ENCODE measurements at regions not wholly inside any gene's neighbourhood (a gene's known extent, or its start where the extent isn't known, plus 50 kb on each side); places are given as distances from the start of the nearest gene placed in this dataset.

DNA sequence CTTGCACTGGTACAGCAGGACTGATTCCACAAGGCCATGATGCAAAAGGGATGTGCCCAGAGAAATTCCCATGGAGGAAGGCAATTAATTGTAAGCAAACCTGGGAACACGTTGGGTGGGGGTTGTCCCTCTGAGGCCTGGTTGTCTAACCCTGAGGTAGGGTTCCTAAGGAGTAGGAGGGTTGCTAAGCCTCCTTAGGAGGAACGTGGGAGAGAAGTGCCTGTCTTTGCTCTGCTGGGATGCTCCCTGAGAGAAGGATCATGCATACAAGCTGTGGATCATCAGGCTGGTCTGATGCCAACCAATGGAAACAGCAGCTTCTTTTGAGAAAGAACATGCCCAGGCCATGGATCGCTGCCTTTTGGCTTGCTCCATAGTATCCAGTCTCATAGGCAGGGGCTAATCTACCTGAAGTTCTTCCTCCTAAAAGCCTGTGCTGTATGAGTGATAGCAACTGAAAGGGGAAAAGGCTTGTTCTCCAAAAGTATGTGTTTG, 203.7 kb upstream of the NPVF start:
- DNase-seq (ENCODE audit: extremely low spot score, unreplicated experiment): no peak
- Mint-ChIP-seq H3K4me1 (ENCODE audit: unreplicated experiment) (no peaks in the 10 kb centered on the region), H3K9me3 (ENCODE audit: unreplicated experiment) (no peaks in the 10 kb centered on the region), H3K27me3 (ENCODE audit: unreplicated experiment) (peaks cover 22% of the 10 kb centered on the region), H3K36me3 (ENCODE audit: unreplicated experiment) (no peaks in the 10 kb centered on the region), H3K27ac (ENCODE audit: unreplicated experiment) (no peak overlapping the region), H3K4me3 (ENCODE audit: unreplicated experiment) (no peak overlapping the region)
- TF ChIP-seq, protein P1, sequence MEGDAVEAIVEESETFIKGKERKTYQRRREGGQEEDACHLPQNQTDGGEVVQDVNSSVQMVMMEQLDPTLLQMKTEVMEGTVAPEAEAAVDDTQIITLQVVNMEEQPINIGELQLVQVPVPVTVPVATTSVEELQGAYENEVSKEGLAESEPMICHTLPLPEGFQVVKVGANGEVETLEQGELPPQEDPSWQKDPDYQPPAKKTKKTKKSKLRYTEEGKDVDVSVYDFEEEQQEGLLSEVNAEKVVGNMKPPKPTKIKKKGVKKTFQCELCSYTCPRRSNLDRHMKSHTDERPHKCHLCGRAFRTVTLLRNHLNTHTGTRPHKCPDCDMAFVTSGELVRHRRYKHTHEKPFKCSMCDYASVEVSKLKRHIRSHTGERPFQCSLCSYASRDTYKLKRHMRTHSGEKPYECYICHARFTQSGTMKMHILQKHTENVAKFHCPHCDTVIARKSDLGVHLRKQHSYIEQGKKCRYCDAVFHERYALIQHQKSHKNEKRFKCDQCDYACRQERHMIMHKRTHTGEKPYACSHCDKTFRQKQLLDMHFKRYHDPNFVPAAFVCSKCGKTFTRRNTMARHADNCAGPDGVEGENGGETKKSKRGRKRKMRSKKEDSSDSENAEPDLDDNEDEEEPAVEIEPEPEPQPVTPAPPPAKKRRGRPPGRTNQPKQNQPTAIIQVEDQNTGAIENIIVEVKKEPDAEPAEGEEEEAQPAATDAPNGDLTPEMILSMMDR (IDR thresholded peaks at IDR 0.05): no peak

DNA sequence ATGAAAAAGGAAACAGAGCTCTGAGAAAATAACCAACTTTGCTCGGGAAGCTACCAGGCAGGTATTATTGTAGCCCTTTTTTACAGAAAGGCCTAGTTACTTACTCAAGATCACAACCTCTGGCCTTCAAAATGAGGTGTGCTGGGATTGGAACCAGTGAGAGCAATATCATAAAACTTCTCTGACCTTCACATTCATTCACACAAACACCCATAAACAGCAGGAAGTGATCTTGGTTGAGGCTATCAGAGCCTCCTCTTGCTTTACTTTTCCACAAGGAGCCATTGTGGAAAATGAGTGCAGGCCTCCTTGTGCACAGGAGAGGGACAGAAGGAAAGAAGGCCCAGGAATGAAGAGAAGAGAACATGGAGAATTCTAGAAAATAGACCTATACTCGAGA, 204.5 kb upstream of the NPVF start:
- TF ChIP-seq, protein P1 (IDR thresholded peaks at IDR 0.05): no peak
- no peaks in the 10 kb centered on the region for H3K36me3 Mint-ChIP-seq (ENCODE audit: unreplicated experiment)
- DNase-seq (ENCODE audit: extremely low spot score, unreplicated experiment): no peak
- H3K27ac Mint-ChIP-seq (ENCODE audit: unreplicated experiment): no peak overlapping the region
- no peaks in the 10 kb centered on the region for H3K9me3 Mint-ChIP-seq (ENCODE audit: unreplicated experiment)
- H3K27me3 Mint-ChIP-seq (ENCODE audit: unreplicated experiment): peaks cover 18% of the 10 kb centered on the region
- no peaks in the 10 kb centered on the region for H3K4me1 Mint-ChIP-seq (ENCODE audit: unreplicated experiment)
- H3K4me3 Mint-ChIP-seq (ENCODE audit: unreplicated experiment): no peak overlapping the region

DNA sequence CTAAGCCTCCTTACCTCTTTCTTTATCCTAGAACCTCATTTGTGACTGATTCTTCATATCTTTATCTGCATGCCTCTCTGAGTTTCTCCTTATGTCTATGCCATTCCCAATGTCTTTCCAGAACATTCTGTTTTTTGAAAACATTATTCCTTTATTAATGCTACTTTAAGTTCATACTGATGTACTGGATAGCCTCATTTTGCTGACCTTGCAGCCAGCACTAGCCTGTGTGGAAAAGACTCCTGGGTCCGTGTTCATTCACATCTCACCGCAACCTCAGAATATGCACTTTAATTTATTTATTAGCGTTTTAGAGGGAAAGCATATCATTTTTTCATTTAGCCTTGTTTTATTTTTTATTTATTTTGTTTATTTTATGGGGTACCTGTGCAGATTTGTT, 208.1 kb upstream of the NPVF start:
- DNase-seq (ENCODE audit: extremely low spot score, unreplicated experiment): no peak
- Mint-ChIP-seq H3K27me3 (ENCODE audit: unreplicated experiment) (peaks cover 8% of the 10 kb centered on the region), H3K4me3 (ENCODE audit: unreplicated experiment) (no peak overlapping the region)

DNA sequence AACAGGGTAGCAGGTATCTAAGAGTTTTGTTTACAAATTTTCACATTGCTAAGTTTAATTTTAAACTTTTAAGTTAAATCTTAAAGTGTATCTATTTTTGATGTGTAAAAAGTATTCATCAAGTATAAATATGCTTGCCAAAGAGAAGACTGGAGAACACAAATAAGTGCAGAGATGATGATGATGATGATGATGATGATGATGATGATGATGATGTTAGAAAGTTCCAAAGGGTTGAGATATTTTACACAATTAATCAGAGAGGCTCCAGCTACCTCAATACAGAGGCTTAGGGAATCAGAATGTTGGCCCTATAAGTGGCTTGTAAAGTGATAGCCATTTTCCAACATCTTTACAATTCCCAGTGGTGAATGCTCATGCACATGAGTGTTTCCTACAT, 209.0 kb upstream of the NPVF start:
- peaks cover 8% of the 10 kb centered on the region for H3K27me3 Mint-ChIP-seq (ENCODE audit: unreplicated experiment)
- no peak for DNase-seq (ENCODE audit: extremely low spot score, unreplicated experiment)
- TF ChIP-seq, protein P1 (IDR thresholded peaks at IDR 0.05): no peak
- peaks cover 33% of the 10 kb centered on the region for H3K9me3 Mint-ChIP-seq (ENCODE audit: unreplicated experiment)
- H3K36me3 Mint-ChIP-seq (ENCODE audit: unreplicated experiment): no peaks in the 10 kb centered on the region
- H3K27ac Mint-ChIP-seq (ENCODE audit: unreplicated experiment): no peak overlapping the region
- no peaks in the 10 kb centered on the region for H3K4me1 Mint-ChIP-seq (ENCODE audit: unreplicated experiment)
- H3K4me3 Mint-ChIP-seq (ENCODE audit: unreplicated experiment): no peak overlapping the region

More for the DNA sequence above, 208.1 kb upstream of the NPVF start:
- TF ChIP-seq, protein P1 (IDR thresholded peaks at IDR 0.05): no peak
- Mint-ChIP-seq H3K4me1 (ENCODE audit: unreplicated experiment) (no peaks in the 10 kb centered on the region), H3K27ac (ENCODE audit: unreplicated experiment) (no peak overlapping the region), H3K9me3 (ENCODE audit: unreplicated experiment) (peaks cover 27% of the 10 kb centered on the region), H3K36me3 (ENCODE audit: unreplicated experiment) (no peaks in the 10 kb centered on the region)

DNA sequence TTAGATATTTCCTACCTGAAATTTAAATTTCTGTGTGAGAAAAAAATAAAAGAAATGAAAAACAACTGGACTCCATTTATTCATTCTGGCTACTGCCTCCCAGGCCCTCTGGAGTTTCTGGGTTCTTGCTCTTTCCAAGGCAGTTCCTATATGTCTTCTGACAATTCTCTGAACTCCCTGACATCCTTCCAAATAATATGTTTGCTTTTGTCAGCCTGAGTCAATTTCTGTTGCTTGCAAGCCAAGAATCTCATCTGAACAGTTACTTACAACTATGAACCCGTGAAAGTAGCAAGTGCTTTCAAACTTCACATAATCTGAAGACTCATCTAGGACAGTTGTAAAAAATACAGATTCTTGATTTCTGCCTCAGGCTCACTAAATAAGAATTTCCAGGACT, 216.7 kb upstream of the NPVF start:
- Mint-ChIP-seq H3K36me3 (ENCODE audit: unreplicated experiment) (no peaks in the 10 kb centered on the region), H3K27ac (ENCODE audit: unreplicated experiment) (no peak overlapping the region), H3K27me3 (ENCODE audit: unreplicated experiment) (no peaks in the 10 kb centered on the region), H3K4me1 (ENCODE audit: unreplicated experiment) (no peaks in the 10 kb centered on the region), H3K9me3 (ENCODE audit: unreplicated experiment) (peaks cover 37% of the 10 kb centered on the region), H3K4me3 (ENCODE audit: unreplicated experiment) (no peak overlapping the region)
- TF ChIP-seq, protein P1 (IDR thresholded peaks at IDR 0.05): no peak
- no peak for DNase-seq (ENCODE audit: extremely low spot score, unreplicated experiment)
